Esophagus squamous epithelium (tissue), 5 donors: ENCODE measurements at regions not wholly inside any gene's neighbourhood (a gene's known extent, or its start where the extent isn't known, plus 50 kb on each side); places are given as distances from the start of the nearest gene placed in this dataset.

Source experiments
- DNase-seq: peaks from one replicate; lab custom pipeline; 2025; lab: John Stamatoyannopoulos, UW
- H3K27ac ChIP-seq, 4 donors: fragments of 200-600 bp; sonication (generic); one replicate each; pipeline ENCODE4 v1.5.1; 2016 to 2019; ENCODE audit warnings: mild to moderate bottlenecking in 1 of 4
- H3K27me3 ChIP-seq, 4 donors: fragments of 200-600 bp; sonication (generic); 1 replicate in 3 of 4; 2 replicates in 1 of 4; pipeline versions ENCODE4 v1.5.1 to v1.6.0; 2017 to 2021; ENCODE audit warnings: antibody characterized with exemption in 1 of 4
- H3K36me3 ChIP-seq, 3 donors: fragments of 200-600 bp; sonication (generic); one replicate each; pipeline ENCODE4 v1.5.1; 2016 to 2019
- H3K4me1 ChIP-seq, 3 donors: fragments of 200-600 bp; sonication (generic); one replicate each; pipeline ENCODE4 v1.5.1; 2017 to 2019
- H3K4me3 ChIP-seq, 4 donors: fragments of 200-600 bp; sonication (generic); 1 replicate in 3 of 4; 2 replicates in 1 of 4; pipeline ENCODE4 v1.5.1; 2016 to 2019; ENCODE audit warnings: mild to moderate bottlenecking in 2 of 4, moderate library complexity in 1 of 4
- H3K9me3 ChIP-seq, 3 donors: fragments of 200-600 bp; sonication (generic); one replicate each; pipeline ENCODE4 v1.5.1; 2016 to 2019
- POLR2A ChIP-seq, 4 donors: fragments of 450-650 bp; IDR thresholded peaks; one replicate each; pipeline ENCODE4 v1.6.1; 2017; ENCODE audit warnings: antibody characterized with exemption in 4 of 4, mild to moderate bottlenecking in 4 of 4, moderate library complexity in 3 of 4
- WGBS, 2 donors: methylation state at CpG; one replicate each; pipeline ENCODE4 v1.1.5; 2018; 5-methylcytosine and 5-hydroxymethylcytosine counted together
- intact Hi-C: fragments of 100-400 bp; cut with DNase I; formaldehyde crosslinking; loops from one replicate; pipeline ENCODE4 v1.15.0; 2022
- TF ChIP-seq, protein P1 (sequence below), 6 experiments: fragments of 450-650 bp in 4 of 6; fragments of 200-600 bp in 2 of 6; sonication (generic) in 2 of 6; IDR thresholded peaks; one replicate each; pipeline ENCODE4 v1.5.1; 2016 to 2019; ENCODE audit warnings: antibody characterized with exemption in 6 of 6, mild to moderate bottlenecking in 4 of 6, moderate library complexity in 4 of 6
- donor health status: DM: yes; HTN: yes; CAD: no.

DNA sequence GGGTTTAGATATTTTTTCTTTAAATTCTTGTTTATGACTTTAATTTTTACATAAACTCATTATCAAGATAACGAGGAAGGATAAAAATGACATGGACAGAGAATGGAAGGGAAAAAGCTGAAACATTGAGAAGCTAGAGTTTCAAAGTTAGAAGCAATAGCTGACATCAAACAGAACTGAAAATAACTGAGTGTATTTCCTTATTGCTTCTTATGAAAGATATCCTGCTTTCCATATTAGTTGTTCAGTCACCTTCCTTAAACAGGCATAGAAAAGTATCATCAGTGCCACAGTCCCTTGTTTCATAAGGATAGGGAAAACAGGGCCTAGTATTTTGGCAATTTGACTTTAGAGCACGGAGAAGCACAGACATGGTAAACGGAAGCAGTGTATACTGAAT lies 460.5 kb upstream of the GHITM start:
- no peaks in the 10 kb centered on the region for H3K4me1 ChIP-seq
- no peaks in the 10 kb centered on the region for H3K9me3 ChIP-seq
- H3K27ac ChIP-seq, result no peak overlapping the region
- DNase-seq, result no peak
- intact Hi-C loops, result no loop called here
- WGBS, 2 donors, result 72 to 81% methylated on average over 3 of the region's 3 CpGs
- no peaks in the 10 kb centered on the region for H3K36me3 ChIP-seq
- no peak overlapping the region for H3K4me3 ChIP-seq
- H3K27me3 ChIP-seq, result no peaks in the 10 kb centered on the region
- TF ChIP-seq, protein P1, sequence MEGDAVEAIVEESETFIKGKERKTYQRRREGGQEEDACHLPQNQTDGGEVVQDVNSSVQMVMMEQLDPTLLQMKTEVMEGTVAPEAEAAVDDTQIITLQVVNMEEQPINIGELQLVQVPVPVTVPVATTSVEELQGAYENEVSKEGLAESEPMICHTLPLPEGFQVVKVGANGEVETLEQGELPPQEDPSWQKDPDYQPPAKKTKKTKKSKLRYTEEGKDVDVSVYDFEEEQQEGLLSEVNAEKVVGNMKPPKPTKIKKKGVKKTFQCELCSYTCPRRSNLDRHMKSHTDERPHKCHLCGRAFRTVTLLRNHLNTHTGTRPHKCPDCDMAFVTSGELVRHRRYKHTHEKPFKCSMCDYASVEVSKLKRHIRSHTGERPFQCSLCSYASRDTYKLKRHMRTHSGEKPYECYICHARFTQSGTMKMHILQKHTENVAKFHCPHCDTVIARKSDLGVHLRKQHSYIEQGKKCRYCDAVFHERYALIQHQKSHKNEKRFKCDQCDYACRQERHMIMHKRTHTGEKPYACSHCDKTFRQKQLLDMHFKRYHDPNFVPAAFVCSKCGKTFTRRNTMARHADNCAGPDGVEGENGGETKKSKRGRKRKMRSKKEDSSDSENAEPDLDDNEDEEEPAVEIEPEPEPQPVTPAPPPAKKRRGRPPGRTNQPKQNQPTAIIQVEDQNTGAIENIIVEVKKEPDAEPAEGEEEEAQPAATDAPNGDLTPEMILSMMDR (IDR thresholded peaks at IDR 0.05), result no peak
- no peak for TF ChIP-seq POLR2A (IDR thresholded peaks at IDR 0.05)

DNA sequence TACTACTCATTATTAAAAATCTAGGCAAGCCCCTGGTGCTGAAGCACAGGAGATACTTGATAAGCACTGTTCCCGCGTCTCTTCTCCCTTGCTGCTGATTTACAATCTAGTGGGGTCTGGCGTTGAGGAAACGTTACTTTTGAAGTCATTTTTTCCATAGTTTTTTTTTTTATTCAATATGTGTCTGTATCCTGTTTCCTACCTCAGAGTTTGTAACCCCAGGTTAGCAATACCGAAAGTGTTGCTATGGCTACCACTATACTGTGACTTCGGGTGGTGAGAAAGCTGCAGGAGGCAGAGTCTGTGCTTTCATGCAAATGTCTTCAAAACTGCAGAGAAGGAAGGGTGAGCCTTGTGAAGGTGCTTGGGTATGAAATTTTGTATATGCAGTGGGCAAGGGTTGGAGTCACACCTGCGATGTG lies 458.8 kb upstream of the GHITM start:
- DNase-seq, result no peak
- Histone ChIP-seq H3K36me3 (no peaks in the 10 kb centered on the region), H3K4me1 (no peaks in the 10 kb centered on the region), H3K9me3 (no peaks in the 10 kb centered on the region), H3K4me3 (no peak overlapping the region), H3K27ac (no peak overlapping the region), H3K27me3 (no peaks in the 10 kb centered on the region)
- intact Hi-C loops, result no loop called here
- 48 to 56% methylated on average over 7 of the region's 7 CpGs for WGBS, 2 donors
- TF ChIP-seq POLR2A (IDR thresholded peaks at IDR 0.05), result no peak
- TF ChIP-seq, protein P1 (IDR thresholded peaks at IDR 0.05), result no peak

DNA sequence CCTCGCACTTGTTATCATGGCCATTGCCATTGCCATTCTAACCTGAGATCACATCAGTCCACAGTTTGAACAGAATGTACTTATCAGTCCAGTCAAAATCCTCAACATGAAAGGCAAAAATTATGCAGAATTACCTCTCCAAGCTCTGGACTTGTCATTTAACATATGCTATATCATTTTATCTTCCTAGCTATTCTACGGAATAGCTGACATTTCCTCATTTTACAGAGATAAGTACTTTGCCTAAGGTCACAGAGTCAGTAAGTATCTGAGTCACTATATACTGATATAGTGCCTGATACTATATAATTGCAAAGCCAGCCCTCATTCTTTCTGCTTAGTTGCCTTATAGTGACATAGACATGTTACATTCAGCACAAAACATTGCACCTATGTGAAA lies 456.9 kb upstream of the GHITM start:
- intact Hi-C loops, result no loop called here
- WGBS, 2 donors, result 81 to 87% methylated on average over 2 of the region's 2 CpGs
- no peak overlapping the region for H3K27ac ChIP-seq
- no peak overlapping the region for H3K4me3 ChIP-seq
- no peaks in the 10 kb centered on the region for H3K4me1 ChIP-seq
- H3K27me3 ChIP-seq, result no peaks in the 10 kb centered on the region
- no peak for DNase-seq
- no peaks in the 10 kb centered on the region for H3K9me3 ChIP-seq
- H3K36me3 ChIP-seq, result no peaks in the 10 kb centered on the region
- no peak for TF ChIP-seq POLR2A (IDR thresholded peaks at IDR 0.05)
- TF ChIP-seq, protein P1 (IDR thresholded peaks at IDR 0.05), result no peak

DNA sequence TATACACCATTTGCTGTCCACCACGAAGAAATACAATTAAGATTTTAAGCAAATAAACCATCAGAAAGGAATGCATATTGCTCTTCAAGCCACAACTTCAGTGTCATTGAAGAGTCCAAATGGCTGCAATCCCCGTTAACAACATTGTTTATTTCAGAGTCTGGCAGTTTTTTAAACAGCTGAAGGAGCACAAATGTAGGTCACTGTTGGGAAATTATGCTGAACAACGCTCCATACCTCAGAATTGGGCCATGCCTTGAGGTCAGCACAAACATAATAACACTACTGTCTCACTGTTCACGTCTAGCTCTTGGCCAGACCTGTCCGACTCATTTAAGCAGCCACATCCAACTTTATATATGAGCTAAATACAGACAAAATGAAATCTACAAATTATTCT lies 453.9 kb upstream of the GHITM start:
- intact Hi-C loops, result no loop called here
- Histone ChIP-seq H3K27ac (no peak overlapping the region), H3K4me3 (no peak overlapping the region), H3K4me1 (no peaks in the 10 kb centered on the region), H3K9me3 (no peaks in the 10 kb centered on the region), H3K27me3 (no peaks in the 10 kb centered on the region), H3K36me3 (no peaks in the 10 kb centered on the region)
- no peak for DNase-seq
- TF ChIP-seq POLR2A (IDR thresholded peaks at IDR 0.05), result no peak
- TF ChIP-seq, protein P1 (IDR thresholded peaks at IDR 0.05), result no peak
- WGBS, 2 donors, result 43% methylated on average over 5 of the region's 5 CpGs

DNA sequence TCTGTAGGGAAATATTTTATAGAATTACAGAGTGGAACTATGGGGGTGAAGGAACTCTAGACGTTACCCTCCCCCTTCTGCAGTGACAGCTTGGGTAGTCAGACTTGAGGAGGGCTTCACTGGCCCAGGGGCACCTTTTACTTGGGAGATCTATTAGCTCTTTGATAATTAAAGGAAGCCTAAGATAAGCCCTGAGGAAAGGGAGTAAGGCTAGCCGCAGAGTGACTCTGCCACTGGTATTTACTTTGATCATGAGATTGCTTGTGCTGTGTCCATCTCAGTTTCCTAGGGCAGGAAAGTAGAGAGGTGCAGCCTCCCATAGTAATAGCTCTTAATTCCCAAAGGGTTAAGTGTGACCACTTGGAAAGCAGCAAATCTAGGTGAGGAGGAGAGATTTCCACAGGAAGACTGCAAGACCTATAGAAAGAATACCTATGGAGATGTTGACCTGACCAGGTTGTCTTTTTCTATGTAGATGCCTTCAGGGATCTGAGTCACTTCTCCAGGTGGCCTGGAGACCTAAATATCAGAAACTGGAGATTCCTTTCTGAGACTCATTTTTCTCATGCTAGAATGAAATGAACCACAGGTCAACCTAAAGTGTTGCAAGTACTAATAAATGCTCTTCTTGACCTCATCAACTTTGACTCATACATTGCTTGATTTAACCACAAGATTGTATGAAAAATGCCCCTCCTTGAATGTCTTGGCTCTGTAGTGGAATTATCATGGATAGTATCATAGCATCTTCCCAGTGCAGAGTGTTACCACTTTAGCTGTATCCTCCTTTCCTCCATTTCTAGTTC lies 447.3 kb upstream of the GHITM start:
- Histone ChIP-seq H3K27me3 (no peaks in the 10 kb centered on the region), H3K27ac (no peak overlapping the region), H3K4me3 (no peak overlapping the region), H3K4me1 (no peaks in the 10 kb centered on the region), H3K36me3 (no peaks in the 10 kb centered on the region), H3K9me3 (no peaks in the 10 kb centered on the region)
- no peak for DNase-seq
- intact Hi-C loops, result no loop called here
- WGBS, 2 donors, result 37 to 52% methylated on average over 2 of the region's 2 CpGs
- TF ChIP-seq, protein P1 (IDR thresholded peaks at IDR 0.05), result no peak
- no peak for TF ChIP-seq POLR2A (IDR thresholded peaks at IDR 0.05)
